OCI-LY7 (cell line): ENCODE measurements at regions not wholly inside any gene's neighbourhood (a gene's known extent, or its start where the extent isn't known, plus 50 kb on each side); places are given as distances from the start of the nearest gene placed in this dataset.

Experiments used
- EZH2phosphoT487 ChIP-seq: fragments of 200-600 bp; sonication (generic); IDR thresholded peaks from 2 replicates; pipeline ENCODE4 v1.6.1; 2018; ENCODE audit warnings: low read depth, borderline replicate concordance, mild to moderate bottlenecking, mixed run types, antibody characterized with exemption, low read length, moderate library complexity, mixed read lengths
- TF ChIP-seq, protein P1 (sequence below): fragments of 200-600 bp; sonication (generic); conservative IDR thresholded peaks from 2 replicates; pipeline ENCODE4 v1.5.1; 2014; ENCODE audit warnings: mild to moderate bottlenecking, antibody characterized with exemption, low read length, moderate library complexity, mixed read lengths

DNA sequence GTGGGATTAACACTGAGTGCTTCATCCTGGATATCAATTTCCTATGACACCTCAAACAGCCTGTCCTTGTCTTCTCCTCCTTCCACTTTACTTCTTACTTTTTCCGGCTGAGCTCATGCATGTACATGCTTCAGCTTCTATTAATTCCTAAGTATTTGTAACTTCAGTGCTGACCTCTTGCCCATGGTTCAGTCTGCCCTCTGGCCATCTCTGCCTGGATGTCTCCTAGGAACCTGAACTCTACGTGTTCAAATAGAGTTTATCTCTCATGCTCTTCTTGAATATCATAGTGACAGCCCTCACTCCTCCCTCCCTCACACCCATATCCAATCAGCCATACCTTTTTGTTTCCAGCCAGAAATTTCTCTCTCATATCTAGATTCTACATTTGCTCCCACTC is 141.6 kb downstream of the ATP23 start:
- TF ChIP-seq, protein P1, sequence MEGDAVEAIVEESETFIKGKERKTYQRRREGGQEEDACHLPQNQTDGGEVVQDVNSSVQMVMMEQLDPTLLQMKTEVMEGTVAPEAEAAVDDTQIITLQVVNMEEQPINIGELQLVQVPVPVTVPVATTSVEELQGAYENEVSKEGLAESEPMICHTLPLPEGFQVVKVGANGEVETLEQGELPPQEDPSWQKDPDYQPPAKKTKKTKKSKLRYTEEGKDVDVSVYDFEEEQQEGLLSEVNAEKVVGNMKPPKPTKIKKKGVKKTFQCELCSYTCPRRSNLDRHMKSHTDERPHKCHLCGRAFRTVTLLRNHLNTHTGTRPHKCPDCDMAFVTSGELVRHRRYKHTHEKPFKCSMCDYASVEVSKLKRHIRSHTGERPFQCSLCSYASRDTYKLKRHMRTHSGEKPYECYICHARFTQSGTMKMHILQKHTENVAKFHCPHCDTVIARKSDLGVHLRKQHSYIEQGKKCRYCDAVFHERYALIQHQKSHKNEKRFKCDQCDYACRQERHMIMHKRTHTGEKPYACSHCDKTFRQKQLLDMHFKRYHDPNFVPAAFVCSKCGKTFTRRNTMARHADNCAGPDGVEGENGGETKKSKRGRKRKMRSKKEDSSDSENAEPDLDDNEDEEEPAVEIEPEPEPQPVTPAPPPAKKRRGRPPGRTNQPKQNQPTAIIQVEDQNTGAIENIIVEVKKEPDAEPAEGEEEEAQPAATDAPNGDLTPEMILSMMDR: no peak
- no peak for TF ChIP-seq EZH2phosphoT487
